C4-2B (cell line): ENCODE measurements at regions not wholly inside any gene's neighbourhood (a gene's known extent, or its start where the extent isn't known, plus 50 kb on each side); places are given as distances from the start of the nearest gene placed in this dataset.

ENCODE experiments used
- ZFX ChIP-seq: fragments of 450-650 bp; IDR thresholded peaks from 2 replicates; pipeline ENCODE4 v1.6.1; 2017
- TF ChIP-seq, protein P1 (sequence below): fragments of 450-650 bp; conservative IDR thresholded peaks from 2 replicates; pipeline ENCODE4 v1.5.1; 2017; ENCODE audit warnings: mild to moderate bottlenecking

DNA sequence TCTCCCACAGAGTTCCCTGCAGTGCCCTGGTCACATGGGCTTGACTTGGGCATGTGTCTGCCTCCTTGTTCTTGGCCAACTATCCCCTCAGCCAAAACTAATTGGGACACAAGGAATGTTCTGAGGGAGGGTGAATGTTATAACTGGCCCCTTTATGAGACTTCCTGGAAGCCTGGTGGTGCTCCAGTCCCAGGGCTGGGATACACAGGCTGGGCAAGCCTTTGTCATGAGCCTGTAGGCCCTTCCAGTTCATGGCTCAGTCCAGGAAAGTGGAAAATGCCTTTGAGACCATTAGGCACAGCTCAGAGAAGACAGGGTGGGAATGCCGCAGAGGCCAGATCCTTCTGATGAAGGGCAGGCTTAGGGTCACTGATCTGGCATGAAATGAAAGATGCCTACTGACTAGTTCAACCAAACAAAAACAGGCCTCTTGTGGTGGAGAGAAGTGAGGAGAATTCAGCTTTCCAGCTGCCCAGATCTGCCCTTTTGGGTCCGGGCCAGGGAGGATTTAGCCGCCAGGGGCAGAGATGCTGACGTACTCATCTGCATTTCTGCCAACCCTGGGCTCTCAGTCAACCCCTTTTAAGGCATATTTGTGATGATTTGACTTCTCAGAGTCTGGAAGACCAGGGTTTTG is 961.5 kb downstream of the KCNMA1 start:
- TF ChIP-seq, protein P1, sequence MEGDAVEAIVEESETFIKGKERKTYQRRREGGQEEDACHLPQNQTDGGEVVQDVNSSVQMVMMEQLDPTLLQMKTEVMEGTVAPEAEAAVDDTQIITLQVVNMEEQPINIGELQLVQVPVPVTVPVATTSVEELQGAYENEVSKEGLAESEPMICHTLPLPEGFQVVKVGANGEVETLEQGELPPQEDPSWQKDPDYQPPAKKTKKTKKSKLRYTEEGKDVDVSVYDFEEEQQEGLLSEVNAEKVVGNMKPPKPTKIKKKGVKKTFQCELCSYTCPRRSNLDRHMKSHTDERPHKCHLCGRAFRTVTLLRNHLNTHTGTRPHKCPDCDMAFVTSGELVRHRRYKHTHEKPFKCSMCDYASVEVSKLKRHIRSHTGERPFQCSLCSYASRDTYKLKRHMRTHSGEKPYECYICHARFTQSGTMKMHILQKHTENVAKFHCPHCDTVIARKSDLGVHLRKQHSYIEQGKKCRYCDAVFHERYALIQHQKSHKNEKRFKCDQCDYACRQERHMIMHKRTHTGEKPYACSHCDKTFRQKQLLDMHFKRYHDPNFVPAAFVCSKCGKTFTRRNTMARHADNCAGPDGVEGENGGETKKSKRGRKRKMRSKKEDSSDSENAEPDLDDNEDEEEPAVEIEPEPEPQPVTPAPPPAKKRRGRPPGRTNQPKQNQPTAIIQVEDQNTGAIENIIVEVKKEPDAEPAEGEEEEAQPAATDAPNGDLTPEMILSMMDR = no peak
- TF ChIP-seq ZFX = no peak
